OCI-LY1 (cell line): ENCODE measurements at regions not wholly inside any gene's neighbourhood (a gene's known extent, or its start where the extent isn't known, plus 50 kb on each side); places are given as distances from the start of the nearest gene placed in this dataset.

Source experiments
- EZH2 ChIP-seq: fragments of 200-600 bp; sonication (generic), shearing (Covaris generic); IDR thresholded peaks from 2 replicates; pipeline ENCODE4 v1.8.0; 2017; ENCODE audit warnings: borderline replicate concordance, mixed run types, mild to moderate bottlenecking, antibody characterized with exemption, low read length, moderate library complexity, mixed read lengths
- TF ChIP-seq, protein P1 (sequence below): fragments of 200-600 bp; sonication (generic), shearing (Covaris generic); IDR thresholded peaks from 2 replicates; pipeline ENCODE4 v1.5.1; 2017; ENCODE audit warnings: mild to moderate bottlenecking, antibody characterized with exemption, low read length, moderate library complexity, mixed read lengths

- TF ChIP-seq, protein P1, sequence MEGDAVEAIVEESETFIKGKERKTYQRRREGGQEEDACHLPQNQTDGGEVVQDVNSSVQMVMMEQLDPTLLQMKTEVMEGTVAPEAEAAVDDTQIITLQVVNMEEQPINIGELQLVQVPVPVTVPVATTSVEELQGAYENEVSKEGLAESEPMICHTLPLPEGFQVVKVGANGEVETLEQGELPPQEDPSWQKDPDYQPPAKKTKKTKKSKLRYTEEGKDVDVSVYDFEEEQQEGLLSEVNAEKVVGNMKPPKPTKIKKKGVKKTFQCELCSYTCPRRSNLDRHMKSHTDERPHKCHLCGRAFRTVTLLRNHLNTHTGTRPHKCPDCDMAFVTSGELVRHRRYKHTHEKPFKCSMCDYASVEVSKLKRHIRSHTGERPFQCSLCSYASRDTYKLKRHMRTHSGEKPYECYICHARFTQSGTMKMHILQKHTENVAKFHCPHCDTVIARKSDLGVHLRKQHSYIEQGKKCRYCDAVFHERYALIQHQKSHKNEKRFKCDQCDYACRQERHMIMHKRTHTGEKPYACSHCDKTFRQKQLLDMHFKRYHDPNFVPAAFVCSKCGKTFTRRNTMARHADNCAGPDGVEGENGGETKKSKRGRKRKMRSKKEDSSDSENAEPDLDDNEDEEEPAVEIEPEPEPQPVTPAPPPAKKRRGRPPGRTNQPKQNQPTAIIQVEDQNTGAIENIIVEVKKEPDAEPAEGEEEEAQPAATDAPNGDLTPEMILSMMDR: no peak
- no peak for TF ChIP-seq EZH2
Measured at GRCh38 chr3:165918657-165918979, 81.4 kb upstream of the BCHE start.
